GM10266 (cell line): ENCODE measurements at regions not wholly inside any gene's neighbourhood (a gene's known extent, or its start where the extent isn't known, plus 50 kb on each side); places are given as distances from the start of the nearest gene placed in this dataset.

ENCODE experiments used
- DNase-seq: peaks from one replicate; pipeline ENCODE4 v3.0.0; 2012; ENCODE audit errors: extremely low spot score
- CTCF ChIP-seq: IDR thresholded peaks from 2 replicates; pipeline ENCODE4 v1.5.1; 2012; ENCODE audit warnings: mild to moderate bottlenecking, low read depth; ENCODE audit not compliant: control insufficient read depth, insufficient read depth; ENCODE audit errors: missing control alignments

GRCh38 chr6:94300424-94301144 is 881.2 kb upstream of the EPHA7 start:
- TF ChIP-seq CTCF = no peak
- DNase-seq = no peak

- no peak for TF ChIP-seq CTCF
- no peak for DNase-seq
These were observed 869.8 kb upstream of the EPHA7 start for GRCh38 chr6:94289131-94289530.

- no peak for TF ChIP-seq CTCF
- no peak for DNase-seq
These were observed 858.8 kb upstream of the EPHA7 start for GRCh38 chr6:94278146-94278545.

GRCh38 chr6:94272327-94272726 is 853.0 kb upstream of the EPHA7 start:
- TF ChIP-seq CTCF = no peak

GRCh38 chr6:94270091-94270948 is 851.0 kb upstream of the EPHA7 start:
- TF ChIP-seq CTCF = no peak
- DNase-seq = no peak

More at GRCh38 chr6:94272327-94272726, 853.0 kb upstream of the EPHA7 start:
- DNase-seq = no peak

- no peak for TF ChIP-seq CTCF
- DNase-seq = no peak
These were observed 849.9 kb upstream of the EPHA7 start for GRCh38 chr6:94269256-94269655.

- no peak for DNase-seq
- no peak for TF ChIP-seq CTCF
These were observed 841.4 kb upstream of the EPHA7 start for GRCh38 chr6:94260765-94261164.
